HepG2 (cell line): ENCODE measurements at regions not wholly inside any gene's neighbourhood (a gene's known extent, or its start where the extent isn't known, plus 50 kb on each side); places are given as distances from the start of the nearest gene placed in this dataset.

Source experiments
- FIP1L1 ChIP-seq: fragments of 200-400 bp; formaldehyde crosslinking; IDR thresholded peaks from 2 replicates; pipeline ENCODE4 v1.6.1; 2018; ENCODE audit warnings: low read depth, mild to moderate bottlenecking, low read length, moderate library complexity, borderline replicate concordance; ENCODE audit not compliant: insufficient read depth
- FOSL1 ChIP-seq: sonication (generic); formaldehyde crosslinking; IDR thresholded peaks from 2 replicates; pipeline ENCODE4 v1.9.0; 2021; ENCODE audit warnings: missing genetic modification reagents, borderline replicate concordance
- HNF4G ChIP-seq, 2 experiments: sonication (generic) in 1 of 2; formaldehyde crosslinking in 1 of 2; IDR thresholded peaks; 2 replicates each; pipeline versions ENCODE4 v1.4.0 to v1.6.1; 2011 to 2020; ENCODE audit warnings: borderline replicate concordance in 2 of 2, low read depth in 2 of 2, mild to moderate bottlenecking in 2 of 2, low read length in 1 of 2, missing genetic modification reagents in 1 of 2, moderate library complexity in 1 of 2
- MTA1 ChIP-seq: sonication (generic); formaldehyde crosslinking; IDR thresholded peaks from 2 replicates; pipeline ENCODE4 v1.4.0; 2020; ENCODE audit warnings: missing genetic modification reagents, mild to moderate bottlenecking, borderline replicate concordance
- NR2C2 ChIP-seq: sonication (generic); formaldehyde crosslinking; IDR thresholded peaks from 2 replicates; pipeline ENCODE4 v1.4.0; 2020; ENCODE audit warnings: missing genetic modification reagents, mild to moderate bottlenecking, moderate library complexity, borderline replicate concordance
- PTBP1 ChIP-seq: fragments of 200-400 bp; formaldehyde crosslinking; IDR thresholded peaks from 2 replicates; pipeline ENCODE4 v1.6.1; 2018; ENCODE audit warnings: low read length, low read depth; ENCODE audit not compliant: poor library complexity, severe bottlenecking
- SAFB2 ChIP-seq: sonication (generic); formaldehyde crosslinking; IDR thresholded peaks from 2 replicates; pipeline ENCODE4 v1.5.1; 2020; ENCODE audit warnings: missing genetic modification reagents, low read depth, mild to moderate bottlenecking, borderline replicate concordance
- ZEB1 ChIP-seq: IDR thresholded peaks from 2 replicates; pipeline ENCODE4 v1.6.1; 2012; ENCODE audit warnings: mild to moderate bottlenecking, low read depth, inconsistent platforms; ENCODE audit not compliant: insufficient replicate concordance
- ZKSCAN1 ChIP-seq: fragments of 150-350 bp; IDR thresholded peaks from 2 replicates; pipeline ENCODE4 v1.6.1; 2014; ENCODE audit warnings: low read length
- ZNF263 ChIP-seq: sonication (generic); formaldehyde crosslinking; IDR thresholded peaks from 2 replicates; pipeline ENCODE4 v1.4.0; 2020; ENCODE audit warnings: missing genetic modification reagents
- TF ChIP-seq, protein P1 (sequence below): sonication (generic); formaldehyde crosslinking; IDR thresholded peaks from 2 replicates; pipeline ENCODE4 v1.4.0; 2020; ENCODE audit warnings: mild to moderate bottlenecking, missing genetic modification reagents
- TF ChIP-seq, protein P2 (sequence below): sonication (generic); formaldehyde crosslinking; IDR thresholded peaks from 2 replicates; pipeline ENCODE4 v1.4.0; 2020; ENCODE audit warnings: missing genetic modification reagents
- TF ChIP-seq, protein P3 (sequence below): sonication (generic); formaldehyde crosslinking; IDR thresholded peaks from 2 replicates; pipeline ENCODE4 v1.5.0; 2020; ENCODE audit warnings: mild to moderate bottlenecking, missing genetic modification reagents, moderate library complexity
- TF ChIP-seq, protein P4 (sequence below): sonication (generic); formaldehyde crosslinking; conservative IDR thresholded peaks from 2 replicates; pipeline ENCODE4 v1.4.0; 2020; ENCODE audit warnings: missing genetic modification reagents

DNA sequence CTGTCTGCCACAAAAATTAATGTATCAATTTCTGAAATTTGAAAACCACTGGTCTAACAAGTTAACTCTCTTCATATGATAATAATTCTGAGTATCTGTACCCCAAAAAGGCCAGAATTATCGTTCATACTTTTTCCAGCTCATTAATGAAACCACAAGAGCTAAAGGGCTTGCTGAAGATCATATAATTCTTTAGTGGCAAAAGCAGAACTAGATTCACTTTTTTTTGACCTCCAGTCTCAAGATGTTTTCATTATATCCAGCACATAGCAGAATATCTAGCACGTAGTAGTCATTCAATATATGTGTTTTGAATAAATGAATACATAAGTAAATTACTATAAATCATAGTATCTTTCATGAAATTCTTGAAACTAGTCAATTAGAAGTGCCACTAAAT, 246.7 kb upstream of the KCNH8 start:
- no peak for TF ChIP-seq NR2C2 (CRISPR knock-in tag)
- TF ChIP-seq, protein P1, sequence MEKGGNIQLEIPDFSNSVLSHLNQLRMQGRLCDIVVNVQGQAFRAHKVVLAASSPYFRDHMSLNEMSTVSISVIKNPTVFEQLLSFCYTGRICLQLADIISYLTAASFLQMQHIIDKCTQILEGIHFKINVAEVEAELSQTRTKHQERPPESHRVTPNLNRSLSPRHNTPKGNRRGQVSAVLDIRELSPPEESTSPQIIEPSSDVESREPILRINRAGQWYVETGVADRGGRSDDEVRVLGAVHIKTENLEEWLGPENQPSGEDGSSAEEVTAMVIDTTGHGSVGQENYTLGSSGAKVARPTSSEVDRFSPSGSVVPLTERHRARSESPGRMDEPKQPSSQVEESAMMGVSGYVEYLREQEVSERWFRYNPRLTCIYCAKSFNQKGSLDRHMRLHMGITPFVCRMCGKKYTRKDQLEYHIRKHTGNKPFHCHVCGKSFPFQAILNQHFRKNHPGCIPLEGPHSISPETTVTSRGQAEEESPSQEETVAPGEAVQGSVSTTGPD = no peak
- TF ChIP-seq PTBP1 = no peak
- TF ChIP-seq FIP1L1 = no peak
- TF ChIP-seq ZNF263 (CRISPR knock-in tag) = no peak
- TF ChIP-seq HNF4G (IDR thresholded peaks at IDR 0.05; ENCODE audit: borderline replicate concordance, low read depth, low read length) = no peak
- no peak for TF ChIP-seq HNF4G (CRISPR knock-in tag; IDR thresholded peaks at IDR 0.05; ENCODE audit: borderline replicate concordance, low read depth)
- TF ChIP-seq, protein P2, sequence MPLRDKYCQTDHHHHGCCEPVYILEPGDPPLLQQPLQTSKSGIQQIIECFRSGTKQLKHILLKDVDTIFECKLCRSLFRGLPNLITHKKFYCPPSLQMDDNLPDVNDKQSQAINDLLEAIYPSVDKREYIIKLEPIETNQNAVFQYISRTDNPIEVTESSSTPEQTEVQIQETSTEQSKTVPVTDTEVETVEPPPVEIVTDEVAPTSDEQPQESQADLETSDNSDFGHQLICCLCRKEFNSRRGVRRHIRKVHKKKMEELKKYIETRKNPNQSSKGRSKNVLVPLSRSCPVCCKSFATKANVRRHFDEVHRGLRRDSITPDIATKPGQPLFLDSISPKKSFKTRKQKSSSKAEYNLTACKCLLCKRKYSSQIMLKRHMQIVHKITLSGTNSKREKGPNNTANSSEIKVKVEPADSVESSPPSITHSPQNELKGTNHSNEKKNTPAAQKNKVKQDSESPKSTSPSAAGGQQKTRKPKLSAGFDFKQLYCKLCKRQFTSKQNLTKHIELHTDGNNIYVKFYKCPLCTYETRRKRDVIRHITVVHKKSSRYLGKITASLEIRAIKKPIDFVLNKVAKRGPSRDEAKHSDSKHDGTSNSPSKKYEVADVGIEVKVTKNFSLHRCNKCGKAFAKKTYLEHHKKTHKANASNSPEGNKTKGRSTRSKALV (CRISPR knock-in tag) = no peak
- TF ChIP-seq, protein P3, sequence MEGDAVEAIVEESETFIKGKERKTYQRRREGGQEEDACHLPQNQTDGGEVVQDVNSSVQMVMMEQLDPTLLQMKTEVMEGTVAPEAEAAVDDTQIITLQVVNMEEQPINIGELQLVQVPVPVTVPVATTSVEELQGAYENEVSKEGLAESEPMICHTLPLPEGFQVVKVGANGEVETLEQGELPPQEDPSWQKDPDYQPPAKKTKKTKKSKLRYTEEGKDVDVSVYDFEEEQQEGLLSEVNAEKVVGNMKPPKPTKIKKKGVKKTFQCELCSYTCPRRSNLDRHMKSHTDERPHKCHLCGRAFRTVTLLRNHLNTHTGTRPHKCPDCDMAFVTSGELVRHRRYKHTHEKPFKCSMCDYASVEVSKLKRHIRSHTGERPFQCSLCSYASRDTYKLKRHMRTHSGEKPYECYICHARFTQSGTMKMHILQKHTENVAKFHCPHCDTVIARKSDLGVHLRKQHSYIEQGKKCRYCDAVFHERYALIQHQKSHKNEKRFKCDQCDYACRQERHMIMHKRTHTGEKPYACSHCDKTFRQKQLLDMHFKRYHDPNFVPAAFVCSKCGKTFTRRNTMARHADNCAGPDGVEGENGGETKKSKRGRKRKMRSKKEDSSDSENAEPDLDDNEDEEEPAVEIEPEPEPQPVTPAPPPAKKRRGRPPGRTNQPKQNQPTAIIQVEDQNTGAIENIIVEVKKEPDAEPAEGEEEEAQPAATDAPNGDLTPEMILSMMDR (CRISPR knock-in tag) = no peak
- TF ChIP-seq SAFB2 (CRISPR knock-in tag) = no peak
- no peak for TF ChIP-seq ZKSCAN1
- TF ChIP-seq ZEB1 = no peak
- no peak for TF ChIP-seq FOSL1 (CRISPR knock-in tag)
- no peak for TF ChIP-seq MTA1 (CRISPR knock-in tag)
- TF ChIP-seq, protein P4, sequence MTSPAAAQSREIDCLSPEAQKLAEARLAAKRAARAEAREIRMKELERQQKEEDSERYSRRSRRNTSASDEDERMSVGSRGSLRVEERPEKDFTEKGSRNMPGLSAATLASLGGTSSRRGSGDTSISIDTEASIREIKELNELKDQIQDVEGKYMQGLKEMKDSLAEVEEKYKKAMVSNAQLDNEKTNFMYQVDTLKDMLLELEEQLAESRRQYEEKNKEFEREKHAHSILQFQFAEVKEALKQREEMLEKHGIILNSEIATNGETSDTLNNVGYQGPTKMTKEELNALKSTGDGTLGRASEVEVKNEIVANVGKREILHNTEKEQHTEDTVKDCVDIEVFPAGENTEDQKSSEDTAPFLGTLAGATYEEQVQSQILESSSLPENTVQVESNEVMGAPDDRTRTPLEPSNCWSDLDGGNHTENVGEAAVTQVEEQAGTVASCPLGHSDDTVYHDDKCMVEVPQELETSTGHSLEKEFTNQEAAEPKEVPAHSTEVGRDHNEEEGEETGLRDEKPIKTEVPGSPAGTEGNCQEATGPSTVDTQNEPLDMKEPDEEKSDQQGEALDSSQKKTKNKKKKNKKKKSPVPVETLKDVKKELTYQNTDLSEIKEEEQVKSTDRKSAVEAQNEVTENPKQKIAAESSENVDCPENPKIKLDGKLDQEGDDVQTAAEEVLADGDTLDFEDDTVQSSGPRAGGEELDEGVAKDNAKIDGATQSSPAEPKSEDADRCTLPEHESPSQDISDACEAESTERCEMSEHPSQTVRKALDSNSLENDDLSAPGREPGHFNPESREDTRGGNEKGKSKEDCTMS (CRISPR knock-in tag) = no peak
